Endodermal cell (in vitro differentiated cells): ENCODE measurements at regions not wholly inside any gene's neighbourhood (a gene's known extent, or its start where the extent isn't known, plus 50 kb on each side); places are given as distances from the start of the nearest gene placed in this dataset.

Source experiments
- DNase-seq: peaks from one replicate; pipeline ENCODE4 v3.0.0-alpha.2; 2017
- H3K27ac ChIP-seq: 2 replicates; pipeline ENCODE4 v1.5.1; 2013; ENCODE audit warnings: mild to moderate bottlenecking, low read depth, low read length, moderate library complexity
- H3K27me3 ChIP-seq: 2 replicates; pipeline ENCODE4 v1.6.1; 2013; ENCODE audit warnings: mild to moderate bottlenecking, low read length, moderate library complexity; ENCODE audit not compliant: insufficient read depth, control insufficient read depth, poor library complexity, severe bottlenecking
- H3K36me3 ChIP-seq: 2 replicates; pipeline ENCODE4 v1.7.0; 2013; ENCODE audit warnings: mild to moderate bottlenecking, low read length, moderate library complexity; ENCODE audit not compliant: control insufficient read depth, insufficient read depth
- H3K4me1 ChIP-seq: one replicate; pipeline ENCODE4 v1.7.0; 2013; ENCODE audit warnings: low read length; ENCODE audit not compliant: control insufficient read depth, insufficient read depth
- H3K4me3 ChIP-seq: 2 replicates; pipeline ENCODE4 v1.5.1; 2013; ENCODE audit warnings: mild to moderate bottlenecking, low read length, moderate library complexity
- H3K9ac ChIP-seq: 2 replicates; pipeline ENCODE4 v1.6.1; 2013; ENCODE audit warnings: mild to moderate bottlenecking, low read length, moderate library complexity; ENCODE audit not compliant: poor library complexity, severe bottlenecking; ENCODE audit errors: extremely low read depth
- H3K9me3 ChIP-seq: 2 replicates; pipeline ENCODE4 v1.6.1; 2013; ENCODE audit warnings: mild to moderate bottlenecking, low read length, moderate library complexity; ENCODE audit not compliant: control insufficient read depth
- H3K27ac Mint-ChIP-seq: 2 replicates; pipeline ENCODE4 v1.8.0; 2020; ENCODE audit warnings: mixed read lengths
- H3K27me3 Mint-ChIP-seq: 2 replicates; pipeline ENCODE4 v1.8.0; 2021; ENCODE audit warnings: mild to moderate bottlenecking, mixed read lengths; ENCODE audit not compliant: insufficient read depth
- H3K36me3 Mint-ChIP-seq: 2 replicates; pipeline ENCODE4 v1.8.0; 2020; ENCODE audit warnings: low read depth, mixed read lengths
- H3K4me1 Mint-ChIP-seq: 2 replicates; pipeline ENCODE4 v1.8.0; 2020; ENCODE audit warnings: mixed read lengths
- H3K4me3 Mint-ChIP-seq: 2 replicates; pipeline ENCODE4 v1.8.0; 2020; ENCODE audit warnings: mild to moderate bottlenecking, moderate library complexity, mixed read lengths
- H3K9me3 Mint-ChIP-seq: 2 replicates; pipeline ENCODE4 v1.8.0; 2020; ENCODE audit warnings: mild to moderate bottlenecking, mixed read lengths
- CTCF ChIP-seq: fragments of 200-600 bp; sonication (generic); conservative IDR thresholded peaks from 2 replicates; pipeline ENCODE4 v1.5.0; 2021; ENCODE audit warnings: antibody characterized with exemption, mild to moderate bottlenecking
- WGBS, 2 experiments: methylation state at CpG; one replicate each; pipeline versions ENCODE4 v1.1.5 to v1.1.7; 2013; ENCODE audit warnings: missing lambda C conversion rate in 2 of 2, mixed read lengths in 1 of 2; ENCODE audit not compliant: insufficient coverage in 1 of 2, insufficient read length in 1 of 2; 5-methylcytosine and 5-hydroxymethylcytosine counted together

DNA sequence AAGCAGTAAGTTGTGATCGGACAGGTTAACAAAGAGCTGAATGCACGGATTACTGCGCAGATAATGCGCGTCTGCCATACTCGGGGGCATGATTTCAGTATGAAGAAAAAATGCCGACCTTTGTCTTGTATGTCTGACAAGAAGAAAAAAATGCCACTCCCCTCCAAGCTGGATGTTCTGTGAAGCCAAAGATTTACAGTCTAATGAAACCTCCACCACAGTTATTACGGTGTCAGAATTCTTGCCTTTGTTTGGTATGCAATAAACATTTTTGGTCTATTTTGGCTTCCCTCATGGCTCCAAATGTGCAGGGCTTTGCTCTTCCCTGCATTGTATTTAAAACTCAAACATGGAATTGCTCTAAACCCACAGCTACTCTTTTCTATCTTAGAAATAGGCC lies 72.2 kb upstream of the THUMPD2 start:
- no peak overlapping the region for H3K27ac ChIP-seq
- no peaks in the 10 kb centered on the region for H3K9me3 Mint-ChIP-seq

GRCh38 chr2:39849982-39850526 lies 71.0 kb upstream of the THUMPD2 start:
- no peak overlapping the region for H3K9ac ChIP-seq
- no peaks in the 10 kb centered on the region for H3K27me3 ChIP-seq
- H3K4me3 Mint-ChIP-seq, result no peak overlapping the region
- H3K9me3 ChIP-seq, result no peaks in the 10 kb centered on the region
- no peak overlapping the region for H3K4me3 ChIP-seq
- no peaks in the 10 kb centered on the region for H3K36me3 ChIP-seq
- H3K4me1 Mint-ChIP-seq, result peaks cover 17% of the 10 kb centered on the region
- TF ChIP-seq CTCF, result no peak
- H3K27ac ChIP-seq, result no peak overlapping the region
- DNase-seq, result no peak
- no peaks in the 10 kb centered on the region for H3K9me3 Mint-ChIP-seq
- H3K27me3 Mint-ChIP-seq, result no peaks in the 10 kb centered on the region
- H3K36me3 Mint-ChIP-seq, result no peaks in the 10 kb centered on the region
- no peak overlapping the region for H3K27ac Mint-ChIP-seq
- 89 to 92% methylated on average over 3 to 4 of the region's 4 CpGs for WGBS, 2 experiments
- no peaks in the 10 kb centered on the region for H3K4me1 ChIP-seq

More for the DNA sequence above, 72.2 kb upstream of the THUMPD2 start:
- no peak for TF ChIP-seq CTCF
- WGBS, 2 experiments, result 90 to 94% methylated on average over 7 to 8 of the region's 8 CpGs
- Histone ChIP-seq H3K4me1 (no peaks in the 10 kb centered on the region), H3K27me3 (no peaks in the 10 kb centered on the region), H3K9ac (no peak overlapping the region), H3K36me3 (no peaks in the 10 kb centered on the region), H3K9me3 (no peaks in the 10 kb centered on the region), H3K4me3 (no peak overlapping the region)
- peaks cover 17% of the 10 kb centered on the region for H3K4me1 Mint-ChIP-seq
- H3K27me3 Mint-ChIP-seq, result no peaks in the 10 kb centered on the region
- H3K27ac Mint-ChIP-seq, result no peak overlapping the region
- no peak overlapping the region for H3K4me3 Mint-ChIP-seq
- no peak for DNase-seq
- no peaks in the 10 kb centered on the region for H3K36me3 Mint-ChIP-seq

DNA sequence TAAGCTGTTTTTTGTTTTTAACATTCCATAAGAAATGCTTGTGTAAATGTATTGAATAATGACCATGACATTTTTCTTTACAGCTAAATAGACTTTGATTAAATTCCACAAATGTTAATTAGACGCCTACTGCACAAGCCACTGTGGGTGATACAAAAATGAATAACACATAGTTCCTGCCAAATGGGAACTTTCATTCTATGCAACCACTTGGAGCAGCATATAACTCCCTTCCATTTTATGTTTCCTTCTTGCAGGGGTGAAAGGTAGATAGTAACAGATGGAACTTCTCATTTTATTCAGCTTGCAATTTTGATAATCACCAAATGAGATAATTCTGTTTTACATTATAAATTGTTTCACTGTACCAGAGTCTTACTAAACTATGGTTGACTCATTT lies 70.0 kb upstream of the THUMPD2 start:
- Histone ChIP-seq H3K9me3 (no peaks in the 10 kb centered on the region), H3K9ac (no peak overlapping the region), H3K4me1 (no peaks in the 10 kb centered on the region), H3K4me3 (no peak overlapping the region), H3K27me3 (no peaks in the 10 kb centered on the region), H3K36me3 (no peaks in the 10 kb centered on the region), H3K27ac (no peak overlapping the region)
- DNase-seq, result no peak
- no peak overlapping the region for H3K4me3 Mint-ChIP-seq
- H3K9me3 Mint-ChIP-seq, result peaks cover 3% of the 10 kb centered on the region
- H3K27ac Mint-ChIP-seq, result no peak overlapping the region
- H3K27me3 Mint-ChIP-seq, result no peaks in the 10 kb centered on the region
- H3K4me1 Mint-ChIP-seq, result peaks cover 17% of the 10 kb centered on the region
- 93% methylated on average over 1 of the region's 1 CpG; no CpG with 5 or more reads in 1 of the 2 experiments for WGBS, 2 experiments
- TF ChIP-seq CTCF, result no peak
- no peaks in the 10 kb centered on the region for H3K36me3 Mint-ChIP-seq
